Esophagus squamous epithelium (tissue), 5 donors: ENCODE measurements at regions not wholly inside any gene's neighbourhood (a gene's known extent, or its start where the extent isn't known, plus 50 kb on each side); places are given as distances from the start of the nearest gene placed in this dataset.

Experiments
- DNase-seq: peaks from one replicate; lab custom pipeline; 2025; lab: John Stamatoyannopoulos, UW
- H3K27ac ChIP-seq, 4 donors: fragments of 200-600 bp; sonication (generic); one replicate each; pipeline ENCODE4 v1.5.1; 2016 to 2019; ENCODE audit warnings: mild to moderate bottlenecking in 1 of 4
- H3K27me3 ChIP-seq, 4 donors: fragments of 200-600 bp; sonication (generic); 1 replicate in 3 of 4; 2 replicates in 1 of 4; pipeline versions ENCODE4 v1.5.1 to v1.6.0; 2017 to 2021; ENCODE audit warnings: antibody characterized with exemption in 1 of 4
- H3K36me3 ChIP-seq, 3 donors: fragments of 200-600 bp; sonication (generic); one replicate each; pipeline ENCODE4 v1.5.1; 2016 to 2019
- H3K4me1 ChIP-seq, 3 donors: fragments of 200-600 bp; sonication (generic); one replicate each; pipeline ENCODE4 v1.5.1; 2017 to 2019
- H3K4me3 ChIP-seq, 4 donors: fragments of 200-600 bp; sonication (generic); 1 replicate in 3 of 4; 2 replicates in 1 of 4; pipeline ENCODE4 v1.5.1; 2016 to 2019; ENCODE audit warnings: mild to moderate bottlenecking in 2 of 4, moderate library complexity in 1 of 4
- H3K9me3 ChIP-seq, 3 donors: fragments of 200-600 bp; sonication (generic); one replicate each; pipeline ENCODE4 v1.5.1; 2016 to 2019
- POLR2A ChIP-seq, 4 donors: fragments of 450-650 bp; IDR thresholded peaks; one replicate each; pipeline ENCODE4 v1.6.1; 2017; ENCODE audit warnings: antibody characterized with exemption in 4 of 4, mild to moderate bottlenecking in 4 of 4, moderate library complexity in 3 of 4
- WGBS, 2 donors: methylation state at CpG; one replicate each; pipeline ENCODE4 v1.1.5; 2018; 5-methylcytosine and 5-hydroxymethylcytosine counted together
- intact Hi-C: fragments of 100-400 bp; cut with DNase I; formaldehyde crosslinking; loops from one replicate; pipeline ENCODE4 v1.15.0; 2022
- TF ChIP-seq, protein P1 (sequence below), 6 experiments: fragments of 450-650 bp in 4 of 6; fragments of 200-600 bp in 2 of 6; sonication (generic) in 2 of 6; IDR thresholded peaks; one replicate each; pipeline ENCODE4 v1.5.1; 2016 to 2019; ENCODE audit warnings: antibody characterized with exemption in 6 of 6, mild to moderate bottlenecking in 4 of 6, moderate library complexity in 4 of 6
- donor health status: DM: yes; HTN: yes; CAD: no.

DNA sequence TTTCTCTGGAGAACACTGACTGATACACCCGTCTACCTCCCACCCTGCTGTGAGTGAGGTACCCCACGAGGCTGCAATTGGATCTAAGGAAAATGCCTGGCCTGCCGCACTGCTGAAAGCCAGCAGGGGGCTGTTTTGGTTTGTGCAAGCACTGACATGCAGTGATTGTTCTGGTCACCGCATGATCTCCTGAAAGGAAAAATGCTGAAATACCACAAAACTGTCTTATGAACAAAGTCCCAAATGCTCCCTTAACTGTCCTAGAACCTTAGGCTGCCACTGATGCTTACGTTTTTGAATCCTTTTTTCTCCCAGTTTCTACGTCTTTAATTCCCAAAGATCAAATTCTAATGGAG, 132.7 kb downstream of the JCAD start:
- DNase-seq: no peak
- Histone ChIP-seq H3K4me1 (peaks cover 3 to 15% (median 5%) of the 10 kb centered on the region in 3 donors), H3K4me3 (no peak overlapping the region), H3K36me3 (no peaks in the 10 kb centered on the region), H3K27ac (no peak overlapping the region), H3K27me3 (no peaks in the 10 kb centered on the region), H3K9me3 (peaks cover 0 to under 1% (median under 1%) of the 10 kb centered on the region in 3 donors)
- 56 to 72% methylated on average over 6 of the region's 6 CpGs for WGBS, 2 donors
- TF ChIP-seq, protein P1, sequence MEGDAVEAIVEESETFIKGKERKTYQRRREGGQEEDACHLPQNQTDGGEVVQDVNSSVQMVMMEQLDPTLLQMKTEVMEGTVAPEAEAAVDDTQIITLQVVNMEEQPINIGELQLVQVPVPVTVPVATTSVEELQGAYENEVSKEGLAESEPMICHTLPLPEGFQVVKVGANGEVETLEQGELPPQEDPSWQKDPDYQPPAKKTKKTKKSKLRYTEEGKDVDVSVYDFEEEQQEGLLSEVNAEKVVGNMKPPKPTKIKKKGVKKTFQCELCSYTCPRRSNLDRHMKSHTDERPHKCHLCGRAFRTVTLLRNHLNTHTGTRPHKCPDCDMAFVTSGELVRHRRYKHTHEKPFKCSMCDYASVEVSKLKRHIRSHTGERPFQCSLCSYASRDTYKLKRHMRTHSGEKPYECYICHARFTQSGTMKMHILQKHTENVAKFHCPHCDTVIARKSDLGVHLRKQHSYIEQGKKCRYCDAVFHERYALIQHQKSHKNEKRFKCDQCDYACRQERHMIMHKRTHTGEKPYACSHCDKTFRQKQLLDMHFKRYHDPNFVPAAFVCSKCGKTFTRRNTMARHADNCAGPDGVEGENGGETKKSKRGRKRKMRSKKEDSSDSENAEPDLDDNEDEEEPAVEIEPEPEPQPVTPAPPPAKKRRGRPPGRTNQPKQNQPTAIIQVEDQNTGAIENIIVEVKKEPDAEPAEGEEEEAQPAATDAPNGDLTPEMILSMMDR (IDR thresholded peaks at IDR 0.05): peak in 2 of 6 experiments; percentile 34 to 50
- no peak for TF ChIP-seq POLR2A (IDR thresholded peaks at IDR 0.05)
- intact Hi-C loops: no loop called here

DNA sequence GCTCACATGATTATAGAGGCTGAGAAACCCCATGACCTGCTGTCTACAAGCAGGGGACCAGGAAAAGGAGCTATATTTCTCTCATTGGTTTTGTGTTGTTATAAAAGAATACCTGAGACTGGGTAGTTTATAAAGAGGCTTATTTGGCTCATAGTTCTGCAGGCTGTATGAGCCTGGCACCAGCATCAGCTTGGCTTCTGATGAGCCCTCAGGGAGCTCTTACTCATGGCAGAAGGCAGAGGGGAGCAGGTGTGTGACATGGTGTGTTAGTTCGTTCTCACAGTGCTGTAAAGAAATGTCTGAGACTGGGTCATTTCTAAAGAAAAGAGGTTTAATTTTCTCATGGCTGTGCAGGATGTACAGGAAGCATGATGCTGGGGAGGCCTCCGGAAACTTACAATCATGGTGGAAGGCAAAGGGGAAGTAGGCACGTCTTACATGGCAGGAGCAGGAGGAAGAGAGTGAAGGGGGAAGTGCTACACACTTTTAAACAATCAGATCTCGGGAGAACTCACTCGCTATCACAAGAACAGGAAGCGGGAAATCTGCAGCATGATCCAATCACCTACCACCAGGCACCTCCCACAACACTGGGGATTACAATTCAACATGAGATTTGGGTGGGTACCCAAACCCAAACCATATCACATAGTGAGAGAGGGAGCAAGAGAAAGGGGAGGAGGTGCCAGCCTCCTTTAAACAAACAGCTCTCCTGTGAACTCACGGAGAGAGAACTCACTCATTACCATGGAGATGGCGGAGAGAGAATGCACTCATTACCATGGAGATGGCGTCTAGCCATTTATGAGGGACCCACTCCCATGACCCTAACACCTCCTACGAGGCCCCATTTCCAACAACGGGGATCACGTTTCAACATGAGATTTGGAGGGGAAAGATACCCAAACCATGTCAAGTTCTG, 133.4 kb downstream of the JCAD start:
- H3K36me3 ChIP-seq: no peaks in the 10 kb centered on the region
- H3K4me3 ChIP-seq: no peak overlapping the region
- no peaks in the 10 kb centered on the region for H3K27me3 ChIP-seq
- 61 to 69% methylated on average over 12 of the region's 12 CpGs for WGBS, 2 donors
- H3K9me3 ChIP-seq: no peaks in the 10 kb centered on the region
- peaks cover 6 to 21% (median 7%) of the 10 kb centered on the region in 3 donors for H3K4me1 ChIP-seq
- no peak for TF ChIP-seq POLR2A (IDR thresholded peaks at IDR 0.05)
- TF ChIP-seq, protein P1 (IDR thresholded peaks at IDR 0.05): no peak
- no peak overlapping the region for H3K27ac ChIP-seq
- intact Hi-C loops: no loop called here
- DNase-seq: no peak

DNA sequence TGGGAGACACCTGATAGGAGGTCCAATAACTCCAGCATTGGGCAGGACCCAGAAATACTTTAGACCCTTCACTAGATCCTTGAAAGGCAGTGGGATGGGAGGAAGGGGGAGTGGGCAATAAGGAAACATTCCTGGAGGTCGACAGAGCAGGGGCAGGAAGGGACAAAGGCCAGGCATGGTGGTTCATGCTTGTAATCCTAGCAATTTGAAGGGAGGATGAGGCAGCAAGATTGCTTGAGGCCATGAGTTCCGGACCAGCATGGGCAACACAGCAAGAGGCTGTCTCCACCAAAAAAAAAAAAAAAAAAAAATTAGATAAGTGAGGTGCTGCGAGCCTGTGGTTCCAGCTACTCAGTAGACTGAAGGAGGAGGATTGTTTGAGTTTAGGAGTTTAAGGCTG, 134.9 kb downstream of the JCAD start:
- H3K4me1 ChIP-seq: peaks cover 6 to 27% (median 10%) of the 10 kb centered on the region in 3 donors
- no peak overlapping the region for H3K4me3 ChIP-seq
- no peaks in the 10 kb centered on the region for H3K36me3 ChIP-seq
- TF ChIP-seq POLR2A (IDR thresholded peaks at IDR 0.05): no peak
- TF ChIP-seq, protein P1 (IDR thresholded peaks at IDR 0.05): no peak
- no peak for DNase-seq
- H3K27me3 ChIP-seq: peaks cover 0 to 4% (median 0%) of the 10 kb centered on the region in 4 donors
- 60 to 74% methylated on average over 3 of the region's 3 CpGs for WGBS, 2 donors
- H3K27ac ChIP-seq: no peak overlapping the region
- intact Hi-C loops: no loop called here
- no peaks in the 10 kb centered on the region for H3K9me3 ChIP-seq

DNA sequence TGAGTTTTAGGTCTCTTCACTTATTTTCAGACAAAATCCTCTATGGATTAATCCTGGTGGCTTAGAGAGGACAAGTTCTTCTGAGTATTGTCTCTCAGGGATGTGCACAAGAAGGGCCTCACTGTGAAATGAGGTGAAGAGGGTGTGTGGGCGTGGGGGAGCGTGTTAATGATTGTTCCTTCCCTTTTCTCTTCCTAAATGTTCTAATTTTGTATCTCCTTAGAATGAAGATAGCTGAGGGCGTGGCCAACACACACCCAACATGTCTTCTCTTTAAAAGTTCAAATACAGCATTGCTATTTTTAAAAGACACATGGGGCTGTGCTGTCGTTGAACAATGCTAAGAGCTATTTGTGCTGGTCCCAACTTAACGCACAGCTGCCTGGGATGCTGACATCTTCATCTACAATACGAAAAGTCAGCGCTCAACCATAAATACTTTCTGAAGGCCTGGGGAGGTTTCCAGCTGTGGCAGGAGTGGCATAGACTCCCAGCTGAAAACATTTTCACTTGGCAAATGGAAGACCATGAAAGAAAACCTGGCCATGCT, 135.9 kb downstream of the JCAD start:
- TF ChIP-seq, protein P1 (IDR thresholded peaks at IDR 0.05): no peak
- TF ChIP-seq POLR2A (IDR thresholded peaks at IDR 0.05): no peak
- 83 to 89% methylated on average over 7 of the region's 7 CpGs for WGBS, 2 donors
- peaks cover 0 to 10% (median 0%) of the 10 kb centered on the region in 4 donors for H3K27me3 ChIP-seq
- no peak overlapping the region for H3K27ac ChIP-seq
- intact Hi-C loops: no loop called here
- H3K4me1 ChIP-seq: peaks cover 6 to 27% (median 10%) of the 10 kb centered on the region in 3 donors
- H3K9me3 ChIP-seq: no peaks in the 10 kb centered on the region
- no peaks in the 10 kb centered on the region for H3K36me3 ChIP-seq
- H3K4me3 ChIP-seq: no peak overlapping the region
- no peak for DNase-seq

DNA sequence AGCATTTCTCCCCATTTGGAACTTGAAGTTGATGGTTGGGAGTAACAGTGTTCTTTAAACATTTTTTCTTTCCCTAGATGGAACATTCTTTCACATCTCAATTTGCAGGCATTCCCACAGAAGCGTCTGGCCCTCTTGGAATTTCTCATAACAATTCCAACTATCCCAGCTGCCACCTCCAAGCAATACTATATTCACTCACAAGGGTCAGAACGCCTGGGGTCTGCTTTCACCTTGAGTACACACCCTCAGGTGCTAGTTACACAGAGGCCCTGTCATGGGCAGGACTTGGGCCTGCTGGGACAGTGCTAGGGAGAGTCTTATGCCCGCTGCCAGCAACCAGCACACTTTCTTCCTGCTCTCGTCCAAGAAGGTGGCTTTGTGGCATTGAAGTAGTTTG, 136.5 kb downstream of the JCAD start:
- Histone ChIP-seq H3K9me3 (no peaks in the 10 kb centered on the region), H3K36me3 (no peaks in the 10 kb centered on the region), H3K4me3 (no peak overlapping the region), H3K27me3 (peaks cover 0 to 10% (median 0%) of the 10 kb centered on the region in 4 donors), H3K27ac (no peak overlapping the region), H3K4me1 (peaks cover 6 to 27% (median 10%) of the 10 kb centered on the region in 3 donors)
- intact Hi-C loops: no loop called here
- no peak for DNase-seq
- WGBS, 2 donors: 30 to 59% methylated on average over 4 of the region's 4 CpGs
- TF ChIP-seq, protein P1 (IDR thresholded peaks at IDR 0.05): no peak
- no peak for TF ChIP-seq POLR2A (IDR thresholded peaks at IDR 0.05)
